Ectodermal cell (in vitro differentiated cells): ENCODE measurements at regions not wholly inside any gene's neighbourhood (a gene's known extent, or its start where the extent isn't known, plus 50 kb on each side); places are given as distances from the start of the nearest gene placed in this dataset.

Experiments used
- H3K27ac ChIP-seq: 2 replicates; pipeline ENCODE4 v1.7.0; 2013; ENCODE audit warnings: mild to moderate bottlenecking, low read depth, low read length; ENCODE audit not compliant: insufficient read depth, poor library complexity, severe bottlenecking
- H3K27me3 ChIP-seq: 2 replicates; pipeline ENCODE4 v1.7.0; 2013; ENCODE audit warnings: mild to moderate bottlenecking, low read length; ENCODE audit not compliant: insufficient read depth, control insufficient read depth, poor library complexity, severe bottlenecking
- H3K36me3 ChIP-seq: one replicate; pipeline ENCODE4 v1.7.0; 2013; ENCODE audit warnings: low read length; ENCODE audit not compliant: control insufficient read depth, insufficient read depth
- H3K4me1 ChIP-seq: one replicate; pipeline ENCODE4 v1.7.0; 2013; ENCODE audit warnings: low read length; ENCODE audit not compliant: control insufficient read depth, insufficient read depth
- H3K4me3 ChIP-seq: 2 replicates; pipeline ENCODE4 v1.7.0; 2013; ENCODE audit warnings: low read depth, low read length, control low read depth; ENCODE audit not compliant: insufficient read depth
- H3K9me3 ChIP-seq: 2 replicates; pipeline ENCODE4 v1.7.0; 2013; ENCODE audit warnings: mild to moderate bottlenecking, low read length, moderate library complexity; ENCODE audit not compliant: control insufficient read depth
- WGBS, 2 experiments: methylation state at CpG; one replicate each; pipeline ENCODE4 v1.1.7; 2013; ENCODE audit warnings: missing lambda C conversion rate in 2 of 2; 5-methylcytosine and 5-hydroxymethylcytosine counted together

DNA sequence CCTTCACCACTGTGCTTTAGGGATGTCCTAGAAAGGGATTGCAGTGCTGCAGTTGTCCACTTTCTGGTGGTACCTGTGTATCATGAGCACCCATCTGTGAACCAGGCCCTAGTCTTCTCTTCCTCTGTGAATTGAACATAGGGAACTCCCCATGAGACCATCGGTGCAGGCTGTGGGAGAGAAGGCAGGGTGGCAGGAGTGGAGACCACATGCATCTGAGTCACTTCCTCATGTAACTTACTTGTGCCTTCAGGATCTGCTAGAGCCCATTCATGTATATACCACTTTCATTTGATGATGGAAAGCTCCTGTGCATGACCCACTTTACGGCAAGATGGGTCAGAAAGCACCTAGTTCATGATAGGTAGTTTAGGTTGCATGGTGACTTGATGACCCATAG, 478.1 kb upstream of the CDH9 start:
- Histone ChIP-seq H3K36me3 (no peaks in the 10 kb centered on the region), H3K27ac (no peak overlapping the region), H3K4me1 (no peaks in the 10 kb centered on the region), H3K4me3 (no peak overlapping the region), H3K27me3 (no peaks in the 10 kb centered on the region), H3K9me3 (no peaks in the 10 kb centered on the region)
- 86 to 98% methylated on average over 2 of the region's 2 CpGs for WGBS, 2 experiments

DNA sequence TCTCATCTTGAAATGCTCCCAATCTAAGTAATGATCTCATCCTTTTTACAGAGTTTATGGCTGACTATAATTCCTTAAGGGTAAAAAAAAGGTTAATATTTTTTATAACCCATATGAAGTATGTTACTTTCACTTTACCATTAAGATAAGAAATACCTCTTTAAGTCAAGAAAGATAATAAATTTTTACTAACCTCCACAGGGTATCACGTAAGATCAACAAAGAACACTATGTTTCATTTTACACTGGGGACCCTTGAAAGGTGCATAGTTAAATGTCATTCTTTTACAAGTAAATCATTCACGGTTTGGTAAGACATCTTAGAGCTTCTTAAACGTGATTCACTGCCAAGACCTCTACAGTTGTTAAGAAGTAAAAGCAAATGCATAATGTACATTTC, 472.7 kb upstream of the CDH9 start:
- no peak overlapping the region for H3K4me3 ChIP-seq
- 89 to 92% methylated on average over 3 of the region's 3 CpGs for WGBS, 2 experiments
- H3K9me3 ChIP-seq: no peaks in the 10 kb centered on the region
- no peak overlapping the region for H3K27ac ChIP-seq
- H3K4me1 ChIP-seq: no peaks in the 10 kb centered on the region
- no peaks in the 10 kb centered on the region for H3K27me3 ChIP-seq
- no peaks in the 10 kb centered on the region for H3K36me3 ChIP-seq

DNA sequence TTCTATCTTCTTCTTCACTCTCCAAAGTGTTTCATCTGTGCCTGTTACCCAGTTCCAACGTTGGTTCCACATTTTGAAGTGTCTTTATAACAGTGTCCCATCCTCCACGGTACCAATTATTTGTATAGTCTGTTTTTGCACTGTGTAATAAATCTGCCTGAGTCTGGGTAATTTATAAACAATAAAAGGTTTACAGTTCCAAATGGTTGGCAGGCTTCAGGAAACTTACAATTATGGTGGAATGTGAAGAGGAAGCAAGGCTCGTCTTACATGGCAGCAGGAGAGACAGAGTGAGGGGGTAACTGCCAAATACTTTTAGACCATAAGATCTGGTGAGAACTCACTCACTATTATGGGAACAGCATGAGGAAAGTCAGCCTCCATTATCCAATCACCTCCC, 465.4 kb upstream of the CDH9 start:
- no peaks in the 10 kb centered on the region for H3K4me1 ChIP-seq
- no peak overlapping the region for H3K27ac ChIP-seq
- H3K27me3 ChIP-seq: no peaks in the 10 kb centered on the region
- H3K9me3 ChIP-seq: no peaks in the 10 kb centered on the region
- H3K4me3 ChIP-seq: no peak overlapping the region
- no peaks in the 10 kb centered on the region for H3K36me3 ChIP-seq
- WGBS, 2 experiments: 92 to 94% methylated on average over 2 to 3 of the region's 3 CpGs

DNA sequence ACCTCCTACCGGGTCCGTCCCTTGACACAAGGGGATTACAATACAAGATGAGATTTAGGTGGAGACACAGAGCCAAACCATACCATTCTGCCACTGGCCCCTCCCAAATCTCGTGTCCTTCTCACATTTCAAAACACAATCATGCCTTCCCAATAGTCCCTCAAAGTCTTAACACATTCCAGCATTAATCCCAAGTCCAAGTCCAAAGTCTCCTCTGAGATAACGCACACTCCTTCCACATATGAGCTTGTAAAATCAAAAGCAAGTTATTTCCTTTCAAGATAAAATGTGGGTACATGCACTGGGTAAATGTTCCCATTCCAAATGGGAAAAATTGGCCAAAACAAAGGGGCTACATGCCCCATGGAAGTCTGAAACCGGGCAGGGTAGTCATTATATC, 463.9 kb upstream of the CDH9 start:
- H3K4me3 ChIP-seq: no peak overlapping the region
- no peak overlapping the region for H3K27ac ChIP-seq
- H3K9me3 ChIP-seq: no peaks in the 10 kb centered on the region
- 74 to 76% methylated on average over 5 of the region's 5 CpGs for WGBS, 2 experiments
- no peaks in the 10 kb centered on the region for H3K36me3 ChIP-seq
- H3K4me1 ChIP-seq: no peaks in the 10 kb centered on the region
- no peaks in the 10 kb centered on the region for H3K27me3 ChIP-seq

DNA sequence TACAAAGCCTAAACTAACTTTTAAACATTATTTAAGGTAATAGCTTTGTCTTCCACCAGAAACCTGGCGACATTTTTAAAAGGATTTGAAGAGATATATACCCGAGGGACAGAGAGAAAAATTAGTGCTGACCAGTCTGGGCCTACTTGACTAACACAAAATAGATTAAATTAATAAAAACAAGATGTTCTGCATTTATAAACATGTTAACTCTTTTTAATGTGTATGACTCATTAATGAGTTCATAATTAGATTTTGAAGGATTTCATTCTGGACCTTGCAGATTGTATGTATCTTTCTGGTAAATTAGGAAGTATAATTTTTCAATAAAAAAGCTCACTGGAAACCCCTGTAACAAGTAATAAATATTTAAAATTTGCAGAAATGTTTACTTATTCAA, 459.1 kb upstream of the CDH9 start:
- no peaks in the 10 kb centered on the region for H3K4me1 ChIP-seq
- 100% methylated on average over 2 of the region's 2 CpGs; no CpG with 5 or more reads in 1 of the 2 experiments for WGBS, 2 experiments
- H3K4me3 ChIP-seq: no peak overlapping the region
- H3K27ac ChIP-seq: no peak overlapping the region
- no peaks in the 10 kb centered on the region for H3K27me3 ChIP-seq
- no peaks in the 10 kb centered on the region for H3K36me3 ChIP-seq
- H3K9me3 ChIP-seq: no peaks in the 10 kb centered on the region

DNA sequence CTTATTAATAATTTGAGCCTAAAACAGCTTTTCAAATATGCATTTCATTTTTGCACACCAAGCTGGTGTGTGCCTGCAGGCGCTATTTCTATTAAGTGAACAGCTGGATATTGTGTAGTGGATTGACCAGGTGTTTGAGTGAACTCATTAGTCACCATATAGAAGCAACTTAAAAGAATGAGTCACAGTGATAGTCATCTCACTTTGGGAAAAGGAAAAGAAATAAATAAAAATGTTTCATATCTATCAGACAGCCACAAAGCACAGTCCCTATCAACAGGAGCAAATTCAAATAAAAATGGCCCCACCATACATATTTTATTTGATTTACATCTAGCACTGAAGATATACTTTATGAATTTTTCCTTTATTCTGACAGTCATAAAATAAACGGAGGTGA, 456.5 kb upstream of the CDH9 start:
- Histone ChIP-seq H3K27me3 (no peaks in the 10 kb centered on the region), H3K9me3 (no peaks in the 10 kb centered on the region), H3K4me3 (no peak overlapping the region), H3K36me3 (no peaks in the 10 kb centered on the region), H3K4me1 (no peaks in the 10 kb centered on the region), H3K27ac (no peak overlapping the region)
- 100% methylated on average over 1 of the region's 2 CpGs; no CpG with 5 or more reads in 1 of the 2 experiments for WGBS, 2 experiments

DNA sequence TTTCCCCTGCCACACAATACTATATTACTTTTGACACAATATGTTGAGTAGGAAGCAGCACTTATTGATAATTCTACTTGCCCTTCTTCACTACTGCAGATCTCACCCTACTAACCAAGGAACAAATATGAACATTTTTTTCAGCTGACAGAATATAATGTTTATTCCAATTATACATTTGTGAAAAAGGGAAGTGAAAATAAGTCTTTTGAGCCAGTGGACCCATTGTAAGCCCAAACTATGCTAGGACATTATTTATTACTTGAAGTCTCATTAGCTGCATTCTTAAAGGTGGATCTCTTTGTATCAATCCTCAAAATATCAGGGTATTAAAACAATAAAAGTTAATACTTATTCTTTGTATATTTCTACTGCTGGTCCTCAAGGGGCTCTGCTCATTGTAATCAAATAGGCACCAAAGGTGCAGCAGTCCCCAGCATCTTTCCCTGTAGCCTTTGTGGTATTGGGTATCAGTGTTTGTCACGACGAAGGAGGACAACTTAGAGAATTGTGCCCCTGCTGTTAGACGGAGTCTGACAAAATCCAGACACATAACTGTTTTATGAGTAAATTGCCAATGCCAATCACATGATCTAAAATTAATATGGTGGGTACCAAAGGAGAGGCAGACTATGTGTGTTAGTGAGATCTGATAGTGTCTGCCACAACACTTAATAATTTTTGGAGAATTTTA, 453.5 kb upstream of the CDH9 start:
- Histone ChIP-seq H3K9me3 (no peaks in the 10 kb centered on the region), H3K4me1 (no peaks in the 10 kb centered on the region), H3K36me3 (no peaks in the 10 kb centered on the region), H3K27ac (no peak overlapping the region), H3K4me3 (no peak overlapping the region), H3K27me3 (no peaks in the 10 kb centered on the region)
- WGBS, 2 experiments: 68 to 98% methylated on average over 3 of the region's 3 CpGs

DNA sequence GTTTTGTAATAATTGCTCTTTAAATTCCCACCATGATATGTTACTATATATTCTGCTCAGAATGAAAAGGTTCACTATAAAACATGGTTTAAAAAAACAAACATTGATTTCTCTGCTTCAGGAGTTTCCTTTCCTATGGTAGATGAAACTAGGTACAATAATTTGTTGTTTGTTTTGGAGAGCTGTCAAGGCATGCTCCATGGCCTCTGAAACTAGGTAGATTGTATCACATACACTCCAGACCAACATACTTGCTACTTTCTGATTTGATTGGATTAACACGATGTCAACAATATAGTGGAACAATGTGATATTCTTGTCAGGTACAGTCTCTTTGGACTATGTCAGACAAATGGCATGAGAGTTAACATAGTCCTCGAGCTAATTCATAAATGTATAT, 452.7 kb upstream of the CDH9 start:
- no peak overlapping the region for H3K4me3 ChIP-seq
- H3K36me3 ChIP-seq: no peaks in the 10 kb centered on the region
- H3K4me1 ChIP-seq: no peaks in the 10 kb centered on the region
- no peaks in the 10 kb centered on the region for H3K9me3 ChIP-seq
- H3K27ac ChIP-seq: no peak overlapping the region
- no peaks in the 10 kb centered on the region for H3K27me3 ChIP-seq
- 89 to 94% methylated on average over 2 of the region's 2 CpGs for WGBS, 2 experiments

DNA sequence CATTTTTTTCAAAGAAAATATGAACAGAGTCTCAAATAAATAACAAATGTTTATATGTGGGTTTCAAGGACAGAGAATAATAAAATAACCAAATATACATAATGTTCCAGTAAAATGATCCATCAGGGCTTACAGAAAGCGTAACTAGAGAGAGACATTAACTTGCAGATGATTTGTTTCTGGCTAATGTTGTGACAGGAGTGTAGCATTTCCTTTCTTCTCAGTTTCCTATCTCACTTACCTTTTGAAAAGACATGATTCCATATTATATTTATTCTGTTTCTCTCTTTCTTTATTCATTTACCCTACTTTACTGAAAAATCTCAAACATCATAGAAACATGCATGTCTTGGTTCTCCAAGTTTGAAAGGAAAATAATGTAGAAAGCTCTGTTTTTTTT, 451.3 kb upstream of the CDH9 start:
- H3K4me3 ChIP-seq: no peak overlapping the region
- no peaks in the 10 kb centered on the region for H3K36me3 ChIP-seq
- H3K4me1 ChIP-seq: no peaks in the 10 kb centered on the region
- no peaks in the 10 kb centered on the region for H3K9me3 ChIP-seq
- H3K27ac ChIP-seq: no peak overlapping the region
- WGBS, 2 experiments: 100% methylated on average over 1 of the region's 1 CpG; no CpG with 5 or more reads in 1 of the 2 experiments
- no peaks in the 10 kb centered on the region for H3K27me3 ChIP-seq

DNA sequence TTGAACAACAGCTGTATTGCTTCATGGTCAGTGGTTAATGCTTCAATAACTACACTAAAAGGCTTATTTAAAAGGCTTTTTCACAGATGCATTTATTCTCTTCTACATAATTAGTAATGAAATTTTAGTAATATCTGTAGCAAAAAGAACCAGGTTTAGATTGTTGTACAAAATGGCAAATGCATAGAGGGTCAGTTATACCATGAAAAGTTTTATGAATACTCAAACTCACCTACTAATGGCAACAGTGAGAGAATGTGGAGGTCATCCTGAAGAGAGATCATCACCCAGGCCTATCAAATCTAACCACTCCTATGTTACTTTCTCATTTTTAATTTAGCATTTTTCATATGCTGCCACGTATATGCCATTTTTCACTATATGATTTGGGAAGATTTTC, 444.3 kb upstream of the CDH9 start:
- H3K4me3 ChIP-seq: no peak overlapping the region
- H3K27ac ChIP-seq: no peak overlapping the region
- H3K9me3 ChIP-seq: no peaks in the 10 kb centered on the region
- no peaks in the 10 kb centered on the region for H3K4me1 ChIP-seq
- whole genome bisulfite sequencing, 2 experiments: no CpG with 5 or more reads among the region's 1 CpG
- peaks cover under 1% of the 10 kb centered on the region for H3K36me3 ChIP-seq
- H3K27me3 ChIP-seq: no peaks in the 10 kb centered on the region

DNA sequence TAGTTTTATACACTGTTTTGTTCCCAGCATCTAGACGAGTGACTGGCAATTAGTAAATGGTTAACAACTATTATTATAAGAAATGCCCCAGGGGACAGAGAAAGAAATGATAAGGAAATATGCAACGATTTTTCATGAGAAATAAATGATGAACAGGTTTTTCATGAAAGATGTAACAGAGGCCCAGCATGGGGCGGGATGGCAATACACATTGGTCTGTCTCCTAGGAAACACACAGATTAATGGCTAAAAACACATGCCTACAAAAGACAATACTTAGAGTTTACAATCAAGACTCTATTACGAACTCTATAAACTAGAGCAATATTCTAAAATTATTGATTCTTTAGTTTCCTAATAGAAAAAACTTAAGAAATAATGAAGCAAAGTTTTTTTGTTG, 441.5 kb upstream of the CDH9 start:
- Histone ChIP-seq H3K36me3 (peaks cover 29% of the 10 kb centered on the region), H3K27ac (no peak overlapping the region), H3K9me3 (peaks cover 2% of the 10 kb centered on the region), H3K4me1 (no peaks in the 10 kb centered on the region), H3K27me3 (no peaks in the 10 kb centered on the region), H3K4me3 (no peak overlapping the region)
- WGBS, 2 experiments: 97 to 98% methylated on average over 3 of the region's 4 CpGs
